HepG2 (cell line): ENCODE measurements at regions not wholly inside any gene's neighbourhood (a gene's known extent, or its start where the extent isn't known, plus 50 kb on each side); places are given as distances from the start of the nearest gene placed in this dataset.

Experiments used
- ATAC-seq: fragments of 200-7000 bp; cut with Tn5 transposase; 3 replicates; pipeline ENCODE4 v1.9.1; 2020; ENCODE audit warnings: mild to moderate bottlenecking, moderate library complexity
- BruUV-seq: library from RNA; stranded (reverse); fragments of 400-500 nt; replicated peaks from 2 replicates; lab custom pipeline; 2021; lab: Mats Ljungman, UMichigan
- CTCF ChIA-PET: fragments of 300-600 bp; formaldehyde crosslinking; extraction: SDS; loops from one replicate; lab custom pipeline; 2021; ENCODE audit warnings: low total read pairs, inconsistent platforms, low intra/inter-chr PET ratio; lab: Yijun Ruan, JAX
- POLR2A ChIA-PET: fragments of 350-600 bp; sonication (Branson Sonifier 250); formaldehyde crosslinking; loops from one replicate; lab custom pipeline; 2020; ENCODE audit warnings: antibody characterized with exemption, inconsistent platforms; lab: Yijun Ruan, JAX
- DNase-seq: peaks from one replicate; pipeline ENCODE4 v3.0.0-alpha.2; 2015; ENCODE audit warnings: low spot score
- FAIRE-seq: peaks from 3 replicates; lab custom pipeline; 2011; peaks lifted over from hg19 to GRCh38; lab: Jason Lieb, UNC
- H2AFZ ChIP-seq: one replicate; pipeline ENCODE4 v1.6.1; 2011; ENCODE audit warnings: low read length, inconsistent platforms
- H3K27ac ChIP-seq: fragments of 300-600 bp; 3 replicates; pipeline ENCODE4 v1.8.0; 2011; ENCODE audit warnings: mixed run types, mild to moderate bottlenecking, mixed read lengths, low read length, inconsistent platforms; ENCODE audit not compliant: insufficient read depth; ENCODE audit errors: extremely low read length
- H3K27me3 ChIP-seq, 2 experiments: fragments of 200-600 bp in 1 of 2; 2 replicates in 1 of 2; 3 replicates in 1 of 2; pipeline versions ENCODE4 v1.6.0 to v1.8.0; 2011; ENCODE audit warnings: low read length in 2 of 2, mild to moderate bottlenecking in 2 of 2, moderate library complexity in 2 of 2, inconsistent platforms in 1 of 2; ENCODE audit not compliant: insufficient read depth in 2 of 2, control insufficient read depth in 1 of 2
- H3K36me3 ChIP-seq, 2 experiments: fragments of 200-600 bp in 1 of 2; replicated peaks in 1 of 2; 2 replicates in 1 of 2; 3 replicates in 1 of 2; pipeline versions ENCODE4 v1.5.1 to v1.8.0; 2011; ENCODE audit warnings: low read length in 2 of 2, inconsistent platforms in 1 of 2; ENCODE audit not compliant: insufficient read depth in 2 of 2, control insufficient read depth in 1 of 2
- H3K4me1 ChIP-seq: 2 replicates; pipeline ENCODE4 v1.5.1; 2012; ENCODE audit warnings: low read length, inconsistent platforms; ENCODE audit not compliant: insufficient read depth
- H3K4me2 ChIP-seq: 2 replicates; pipeline ENCODE4 v1.6.0; 2011; ENCODE audit warnings: low read depth, low read length, inconsistent platforms
- H3K4me3 ChIP-seq, 3 experiments: fragments of 200-600 bp in 1 of 3; sonication (generic), shearing (Covaris generic) in 1 of 3; replicated peaks in 1 of 3; 2 replicates each; pipeline ENCODE4 v1.5.1; 2011 to 2016; ENCODE audit warnings: low read length in 3 of 3, inconsistent platforms in 2 of 3, low read depth in 2 of 3, mild to moderate bottlenecking in 2 of 3, control low read depth in 1 of 3, mixed read lengths in 1 of 3; ENCODE audit not compliant: insufficient read depth in 1 of 3
- H3K79me2 ChIP-seq: one replicate; pipeline ENCODE4 v1.6.1; 2011; ENCODE audit warnings: low read length, inconsistent platforms; ENCODE audit not compliant: insufficient read depth
- H3K9ac ChIP-seq: 2 replicates; pipeline ENCODE4 v1.6.0; 2011; ENCODE audit warnings: mild to moderate bottlenecking, low read depth, low read length, inconsistent platforms; ENCODE audit not compliant: insufficient read depth
- H3K9me3 ChIP-seq: 2 replicates; pipeline ENCODE4 v1.5.1; 2012; ENCODE audit warnings: mild to moderate bottlenecking, low read length
- H4K20me1 ChIP-seq: 2 replicates; pipeline ENCODE4 v1.6.0; 2011; ENCODE audit warnings: inconsistent platforms, mild to moderate bottlenecking, low read length, moderate library complexity; ENCODE audit not compliant: insufficient read depth
- ATF5 ChIP-seq: sonication (generic); formaldehyde crosslinking; IDR thresholded peaks from 2 replicates; pipeline ENCODE4 v1.4.0; 2020; ENCODE audit warnings: mild to moderate bottlenecking, low read depth, missing genetic modification reagents
- ATF6 ChIP-seq: sonication (generic); formaldehyde crosslinking; conservative IDR thresholded peaks from 2 replicates; pipeline ENCODE4 v1.4.0; 2020; ENCODE audit warnings: missing genetic modification reagents
- BRCA1 ChIP-seq: sonication (generic); formaldehyde crosslinking; IDR thresholded peaks from 2 replicates; pipeline ENCODE4 v1.4.0; 2020; ENCODE audit warnings: missing genetic modification reagents
- HDAC6 ChIP-seq: fragments of 200-600 bp; sonication (generic); IDR thresholded peaks from 2 replicates; pipeline ENCODE4 v1.7.0; 2017; ENCODE audit warnings: mild to moderate bottlenecking, antibody characterized with exemption, low read length, low read depth
- HOXD1 ChIP-seq: sonication (generic); formaldehyde crosslinking; IDR thresholded peaks from 2 replicates; pipeline ENCODE4 v1.5.0; 2020; ENCODE audit warnings: missing genetic modification reagents
- NFYB ChIP-seq: sonication (generic); formaldehyde crosslinking; IDR thresholded peaks from 2 replicates; pipeline ENCODE4 v1.4.0; 2020; ENCODE audit warnings: missing genetic modification reagents
- RBM39 ChIP-seq: fragments of 200-400 bp; formaldehyde crosslinking; IDR thresholded peaks from one replicate; pipeline ENCODE4 v1.6.1; 2018; ENCODE audit warnings: antibody characterized with exemption, mild to moderate bottlenecking, low read depth, low read length; ENCODE audit not compliant: poor library complexity, severe bottlenecking
- SALL2 ChIP-seq: sonication (generic); formaldehyde crosslinking; IDR thresholded peaks from 2 replicates; pipeline ENCODE4 v1.8.1; 2023; ENCODE audit warnings: mild to moderate bottlenecking, missing genetic modification reagents, inconsistent platforms
- SNAPC5 ChIP-seq: sonication (generic); formaldehyde crosslinking; IDR thresholded peaks from 2 replicates; pipeline ENCODE4 v1.8.1; 2023; ENCODE audit warnings: mild to moderate bottlenecking, missing genetic modification reagents, borderline replicate concordance
- ZBTB42 ChIP-seq: sonication (generic); formaldehyde crosslinking; IDR thresholded peaks from 2 replicates; pipeline ENCODE4 v1.5.0; 2020; ENCODE audit warnings: mild to moderate bottlenecking, missing genetic modification reagents
- ZNF253 ChIP-seq: sonication (generic); formaldehyde crosslinking; IDR thresholded peaks from 2 replicates; pipeline ENCODE4 v1.8.0; 2022; ENCODE audit warnings: mild to moderate bottlenecking, missing genetic modification reagents, borderline replicate concordance
- ZNF281 ChIP-seq: sonication (generic); formaldehyde crosslinking; IDR thresholded peaks from 2 replicates; pipeline ENCODE4 v1.4.0; 2020; ENCODE audit warnings: missing genetic modification reagents, borderline replicate concordance
- ZNF333 ChIP-seq: sonication (generic); formaldehyde crosslinking; IDR thresholded peaks from 2 replicates; pipeline ENCODE4 v1.4.0; 2020; ENCODE audit warnings: mild to moderate bottlenecking, missing genetic modification reagents, borderline replicate concordance
- ZNF639 ChIP-seq: conservative IDR thresholded peaks from 2 replicates; pipeline ENCODE4 v1.6.1; 2018; ENCODE audit warnings: missing genetic modification reagents
- ZNF724P ChIP-seq: sonication (generic); formaldehyde crosslinking; IDR thresholded peaks from 2 replicates; pipeline ENCODE4 v1.8.0; 2022; ENCODE audit warnings: missing genetic modification reagents, borderline replicate concordance
- ZSCAN25 ChIP-seq: sonication (generic); formaldehyde crosslinking; IDR thresholded peaks from 2 replicates; pipeline ENCODE4 v1.8.0; 2022; ENCODE audit warnings: mild to moderate bottlenecking, missing genetic modification reagents
- in situ Hi-C: cut with HindIII; loops from 2 replicates; pipeline ENCODE4 v1.10.0; 2017; ENCODE audit warnings: low pct_unique_long_range_greater_than_20kb; ENCODE audit not compliant: extremely low pct_ligation_motif_present
- intact Hi-C: fragments of 100-400 bp; cut with micrococcal nuclease; formaldehyde crosslinking; loops from one replicate; pipeline ENCODE4 v1.10.0; 2022; ENCODE audit not compliant: unreplicated experiment
- TF ChIP-seq, protein P1 (sequence below): sonication (generic); formaldehyde crosslinking; IDR thresholded peaks from 2 replicates; pipeline ENCODE4 v1.4.0; 2020; ENCODE audit warnings: missing genetic modification reagents, borderline replicate concordance

- H3K4me1 ChIP-seq = no peaks in the 10 kb centered on the region
- DNase-seq (no peak), FAIRE-seq (no peak), ATAC-seq (no peak)
- intact Hi-C loops (no loop called here), in situ Hi-C loops (no loop called here)
- no peak overlapping the region for H2AFZ ChIP-seq
- no peaks in the 10 kb centered on the region for H3K36me3 ChIP-seq
- BruUV-seq = no TSS peak
- H3K27me3 ChIP-seq = no peaks in the 10 kb centered on the region
- ChIA-PET CTCF (no interaction called here), POLR2A (no interaction called here)
- H3K79me2 ChIP-seq = no peaks in the 10 kb centered on the region
- TF ChIP-seq ZNF724P (CRISPR knock-in tag) (no peak), ZSCAN25 (CRISPR knock-in tag) (no peak), HDAC6 (no peak), SNAPC5 (CRISPR knock-in tag) (no peak), ZNF639 (no peak), BRCA1 (CRISPR knock-in tag) (no peak), ATF6 (CRISPR knock-in tag) (no peak), HOXD1 (CRISPR knock-in tag) (no peak), SALL2 (no peak), ZNF253 (CRISPR knock-in tag) (no peak), NFYB (CRISPR knock-in tag) (no peak), ZBTB42 (no peak), RBM39 (no peak), ATF5 (CRISPR knock-in tag) (no peak), ZNF333 (no peak), ZNF281 (CRISPR knock-in tag) (no peak)
- TF ChIP-seq, protein P1, sequence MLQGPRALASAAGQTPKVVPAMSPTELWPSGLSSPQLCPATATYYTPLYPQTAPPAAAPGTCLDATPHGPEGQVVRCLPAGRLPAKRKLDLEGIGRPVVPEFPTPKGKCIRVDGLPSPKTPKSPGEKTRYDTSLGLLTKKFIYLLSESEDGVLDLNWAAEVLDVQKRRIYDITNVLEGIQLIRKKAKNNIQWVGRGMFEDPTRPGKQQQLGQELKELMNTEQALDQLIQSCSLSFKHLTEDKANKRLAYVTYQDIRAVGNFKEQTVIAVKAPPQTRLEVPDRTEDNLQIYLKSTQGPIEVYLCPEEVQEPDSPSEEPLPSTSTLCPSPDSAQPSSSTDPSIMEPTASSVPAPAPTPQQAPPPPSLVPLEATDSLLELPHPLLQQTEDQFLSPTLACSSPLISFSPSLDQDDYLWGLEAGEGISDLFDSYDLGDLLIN = no peak
- H4K20me1 ChIP-seq = no peaks in the 10 kb centered on the region
- H3K27ac ChIP-seq = no peak overlapping the region
- no peak overlapping the region for H3K4me3 ChIP-seq
- peaks cover 29% of the 10 kb centered on the region for H3K9me3 ChIP-seq
- H3K9ac ChIP-seq = no peak overlapping the region
- no peak overlapping the region for H3K4me2 ChIP-seq
These were observed 285.7 kb downstream of the CRPPA start for GRCh38 chr7:16135658-16136057.
